Muscle of leg (tissue), 3 donors: ENCODE measurements at regions not wholly inside any gene's neighbourhood (a gene's known extent, or its start where the extent isn't known, plus 50 kb on each side); places are given as distances from the start of the nearest gene placed in this dataset.

Experiments
- DNase-seq: peaks from one replicate; pipeline ENCODE4 v3.0.0; 2013
- H3K27ac ChIP-seq: one replicate; pipeline ENCODE4 v1.5.1; 2013; ENCODE audit warnings: mild to moderate bottlenecking, low read length, control low read depth
- H3K27me3 ChIP-seq: one replicate; pipeline ENCODE4 v1.6.1; 2013; ENCODE audit warnings: low read length; ENCODE audit not compliant: control insufficient read depth, insufficient read depth
- H3K36me3 ChIP-seq: one replicate; pipeline ENCODE4 v1.6.1; 2013; ENCODE audit warnings: low read length; ENCODE audit not compliant: control insufficient read depth, insufficient read depth
- H3K4me1 ChIP-seq: one replicate; pipeline ENCODE4 v1.6.1; 2013; ENCODE audit warnings: low read length; ENCODE audit not compliant: control insufficient read depth, insufficient read depth
- H3K4me3 ChIP-seq: one replicate; pipeline ENCODE4 v1.5.1; 2013; ENCODE audit warnings: low read length, control low read depth
- H3K9me3 ChIP-seq: replicated peaks from 2 replicates; pipeline ENCODE4 v1.6.1; 2013; ENCODE audit warnings: low read depth, low read length; ENCODE audit not compliant: control insufficient read depth
- WGBS: methylation state at CpG from one replicate; pipeline ENCODE4 v1.1.5; 2013; ENCODE audit warnings: missing lambda C conversion rate; ENCODE audit not compliant: insufficient coverage; 5-methylcytosine and 5-hydroxymethylcytosine counted together

GRCh38 chr10:128722947-128723346 lies 596.7 kb upstream of the MKI67 start:
- Histone ChIP-seq H3K9me3 (no peaks in the 10 kb centered on the region), H3K4me1 (no peaks in the 10 kb centered on the region), H3K27ac (no peak overlapping the region), H3K27me3 (peaks cover 1% of the 10 kb centered on the region), H3K4me3 (no peak overlapping the region), H3K36me3 (no peaks in the 10 kb centered on the region)
- DNase-seq: no peak
- 83% methylated on average over 3 of the region's 3 CpGs for WGBS

- Histone ChIP-seq H3K27ac (no peak overlapping the region), H3K36me3 (no peaks in the 10 kb centered on the region), H3K9me3 (no peaks in the 10 kb centered on the region), H3K4me3 (no peak overlapping the region), H3K27me3 (peaks cover 2% of the 10 kb centered on the region), H3K4me1 (no peaks in the 10 kb centered on the region)
- no peak for DNase-seq
- 86% methylated on average over 12 of the region's 14 CpGs for WGBS
These were observed 597.5 kb upstream of the MKI67 start for GRCh38 chr10:128723631-128724205.

GRCh38 chr10:128725531-128725930 lies 599.3 kb upstream of the MKI67 start:
- H3K27ac ChIP-seq: no peak overlapping the region
- H3K36me3 ChIP-seq: no peaks in the 10 kb centered on the region
- H3K4me1 ChIP-seq: peaks cover 11% of the 10 kb centered on the region
- no peak for DNase-seq
- H3K9me3 ChIP-seq: no peaks in the 10 kb centered on the region
- H3K4me3 ChIP-seq: no peak overlapping the region
- WGBS: no CpG with 5 or more reads among the region's 2 CpGs
- peaks cover 2% of the 10 kb centered on the region for H3K27me3 ChIP-seq

GRCh38 chr10:128727114-128727513 lies 600.9 kb upstream of the MKI67 start:
- peaks cover 11% of the 10 kb centered on the region for H3K4me1 ChIP-seq
- no peak overlapping the region for H3K4me3 ChIP-seq
- no peak overlapping the region for H3K27ac ChIP-seq
- no peaks in the 10 kb centered on the region for H3K9me3 ChIP-seq
- H3K36me3 ChIP-seq: no peaks in the 10 kb centered on the region
- WGBS: 100% methylated on average over 1 of the region's 6 CpGs
- no peak for DNase-seq
- peaks cover 2% of the 10 kb centered on the region for H3K27me3 ChIP-seq

GRCh38 chr10:128729910-128730420 lies 603.7 kb upstream of the MKI67 start:
- H3K27me3 ChIP-seq: peaks cover 2% of the 10 kb centered on the region
- H3K27ac ChIP-seq: no peak overlapping the region
- WGBS: 64% methylated on average over 4 of the region's 4 CpGs
- peak; percentile 53 for DNase-seq
- H3K4me3 ChIP-seq: no peak overlapping the region
- no peaks in the 10 kb centered on the region for H3K9me3 ChIP-seq
- H3K4me1 ChIP-seq: peaks cover 11% of the 10 kb centered on the region
- H3K36me3 ChIP-seq: no peaks in the 10 kb centered on the region

GRCh38 chr10:128730922-128731321 lies 604.7 kb upstream of the MKI67 start:
- 95% methylated on average over 13 of the region's 13 CpGs for WGBS
- Histone ChIP-seq H3K27ac (no peak overlapping the region), H3K9me3 (no peaks in the 10 kb centered on the region), H3K27me3 (peaks cover 2% of the 10 kb centered on the region), H3K4me3 (no peak overlapping the region), H3K4me1 (peaks cover 11% of the 10 kb centered on the region), H3K36me3 (no peaks in the 10 kb centered on the region)
- DNase-seq: no peak

GRCh38 chr10:128734161-128734560 lies 607.9 kb upstream of the MKI67 start:
- WGBS: 73% methylated on average over 3 of the region's 5 CpGs
- Histone ChIP-seq H3K27me3 (no peaks in the 10 kb centered on the region), H3K36me3 (no peaks in the 10 kb centered on the region)

GRCh38 chr10:128734734-128735133 lies 608.5 kb upstream of the MKI67 start:
- Histone ChIP-seq H3K27ac (no peak overlapping the region), H3K27me3 (no peaks in the 10 kb centered on the region), H3K4me3 (no peak overlapping the region), H3K4me1 (peaks cover 5% of the 10 kb centered on the region), H3K36me3 (no peaks in the 10 kb centered on the region), H3K9me3 (no peaks in the 10 kb centered on the region)
- no peak for DNase-seq
- 86% methylated on average over 8 of the region's 9 CpGs for WGBS

More at GRCh38 chr10:128734161-128734560, 607.9 kb upstream of the MKI67 start:
- H3K27ac ChIP-seq: no peak overlapping the region
- H3K4me3 ChIP-seq: no peak overlapping the region
- no peak for DNase-seq
- H3K9me3 ChIP-seq: no peaks in the 10 kb centered on the region
- peaks cover 11% of the 10 kb centered on the region for H3K4me1 ChIP-seq

GRCh38 chr10:128735996-128736395 lies 609.8 kb upstream of the MKI67 start:
- Histone ChIP-seq H3K9me3 (no peaks in the 10 kb centered on the region), H3K27me3 (no peaks in the 10 kb centered on the region), H3K4me3 (no peak overlapping the region), H3K27ac (no peak overlapping the region), H3K4me1 (peaks cover 2% of the 10 kb centered on the region), H3K36me3 (no peaks in the 10 kb centered on the region)
- 75% methylated on average over 6 of the region's 8 CpGs for WGBS
- DNase-seq: no peak

GRCh38 chr10:128738386-128738915 lies 612.2 kb upstream of the MKI67 start:
- no peak overlapping the region for H3K27ac ChIP-seq
- 50% methylated on average over 5 of the region's 11 CpGs for WGBS
- no peaks in the 10 kb centered on the region for H3K9me3 ChIP-seq
- H3K27me3 ChIP-seq: no peaks in the 10 kb centered on the region
- peaks cover 2% of the 10 kb centered on the region for H3K4me1 ChIP-seq
- DNase-seq: peak; percentile 59
- H3K36me3 ChIP-seq: no peaks in the 10 kb centered on the region
- H3K4me3 ChIP-seq: no peak overlapping the region
